Fibroblast of skin of back (primary cell): ENCODE measurements at regions not wholly inside any gene's neighbourhood (a gene's known extent, or its start where the extent isn't known, plus 50 kb on each side); places are given as distances from the start of the nearest gene placed in this dataset.
"Not testable (repeated sequence)": the region's sequence is repeated elsewhere in the genome, so short reads cannot be mapped to it uniquely, and the experiment has no call there.

Experiments used
- DNase-seq: peaks from one replicate; pipeline ENCODE4 v3.0.0-alpha.2; 2013

DNA sequence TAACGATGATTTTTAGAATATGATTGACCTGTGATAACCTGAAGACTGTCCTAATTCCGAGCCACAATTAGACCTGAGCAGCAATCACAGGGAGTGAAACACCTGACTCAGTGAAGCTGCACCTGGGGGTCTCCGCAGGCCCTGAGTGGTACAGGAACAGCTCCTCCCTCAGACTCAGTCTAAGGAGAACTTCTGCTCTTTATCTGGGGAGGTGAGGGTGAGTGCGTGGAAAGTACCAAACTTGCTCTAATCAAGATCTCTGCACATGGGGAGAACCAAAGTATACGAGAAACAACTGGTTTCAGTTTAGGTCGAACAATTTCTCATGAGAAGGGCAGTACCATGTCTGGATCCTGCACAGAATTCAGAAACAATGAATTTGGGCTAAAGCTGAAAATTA lies 555.3 kb downstream of the TMEM121 start:
- not testable (repeated sequence) for DNase-seq

DNA sequence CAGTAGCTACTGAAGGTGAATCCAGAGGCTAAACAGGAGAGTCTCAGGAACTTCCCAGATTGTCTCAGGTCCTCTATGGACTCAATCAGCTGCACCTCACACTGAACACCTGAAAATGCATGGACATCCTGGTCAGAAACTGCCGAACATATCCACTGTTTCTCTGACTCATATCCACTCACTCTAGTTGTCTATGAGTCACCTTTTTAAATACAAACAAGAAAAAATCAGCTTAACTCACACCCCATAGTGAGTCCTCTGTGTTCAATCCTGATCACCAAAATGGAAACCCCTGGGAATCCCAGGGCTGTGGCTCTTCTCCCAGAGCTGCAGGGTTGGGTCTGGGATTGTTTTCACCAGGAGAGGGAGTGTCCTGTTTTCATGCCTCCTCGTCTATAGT lies 556.7 kb downstream of the TMEM121 start:
- no peak for DNase-seq

GRCh38 chr14:106087837-106088236 lies 561.5 kb downstream of the TMEM121 start:
- DNase-seq: no peak

DNA sequence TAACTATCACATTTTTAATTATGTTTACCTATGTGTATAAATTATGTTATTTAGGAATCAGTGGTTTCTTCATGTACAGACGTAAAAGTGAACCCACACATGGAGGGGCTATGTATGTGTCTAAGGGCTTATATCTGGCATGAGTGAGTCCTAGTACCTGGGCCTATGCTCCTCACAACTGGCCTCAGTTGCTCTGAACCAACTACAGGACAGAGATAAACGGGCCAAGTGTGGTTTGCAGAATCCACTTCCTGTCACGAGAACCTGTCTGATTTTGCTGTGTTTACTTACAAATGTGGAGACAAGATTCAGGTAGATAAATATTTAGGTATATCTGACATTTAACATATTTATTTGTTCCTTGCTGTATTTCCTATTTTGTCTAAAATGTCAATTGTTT lies 562.5 kb downstream of the TMEM121 start:
- not testable (repeated sequence) for DNase-seq

DNA sequence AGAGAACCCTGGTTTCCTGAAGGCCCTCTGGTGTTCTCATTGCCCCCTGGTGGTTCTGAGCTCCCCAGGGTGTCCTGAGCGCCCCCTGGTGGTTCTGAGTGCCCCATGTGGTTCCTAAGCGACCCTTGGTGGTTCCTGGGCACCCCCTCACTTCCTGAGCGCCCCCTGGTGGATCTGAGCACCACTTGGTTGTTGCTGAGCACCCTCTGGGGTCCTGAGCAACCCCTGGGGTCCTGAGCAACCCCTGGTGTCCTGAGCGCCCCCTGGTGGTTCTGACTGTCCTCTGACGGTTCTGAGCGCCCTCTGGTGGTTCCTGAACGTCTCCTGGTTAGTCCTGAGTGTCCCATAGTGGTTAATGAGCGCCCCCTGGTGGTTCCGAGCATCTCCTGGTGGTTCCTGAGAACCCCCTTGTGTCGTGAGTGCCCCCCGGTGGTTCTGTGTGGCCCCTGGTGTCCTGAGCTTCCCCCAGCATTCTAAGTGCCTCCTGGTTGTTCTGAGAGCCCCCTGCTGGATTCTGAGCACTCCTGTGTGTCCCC lies 568.3 kb downstream of the TMEM121 start:
- no peak for DNase-seq

GRCh38 chr14:106107703-106108102 lies 581.3 kb downstream of the TMEM121 start:
- DNase-seq: no peak

DNA sequence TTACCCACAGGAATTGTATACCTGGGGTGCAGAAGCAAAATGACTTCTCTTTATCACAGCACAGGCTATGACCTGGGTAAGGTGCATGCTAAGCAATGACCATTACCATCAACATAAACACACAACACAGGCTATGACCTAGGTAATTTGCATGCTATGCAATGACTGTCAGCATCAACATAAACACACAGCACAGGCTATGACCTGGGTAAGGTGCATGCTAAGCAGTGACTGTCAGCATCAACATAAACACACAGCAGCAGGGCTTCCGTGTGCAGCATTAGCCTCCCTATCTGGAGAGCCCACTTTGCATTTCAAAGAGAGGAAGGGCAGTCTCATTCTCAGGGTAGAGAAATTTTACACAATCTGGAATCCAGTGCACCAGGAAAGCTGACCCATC lies 583.0 kb downstream of the TMEM121 start:
- DNase-seq: no peak

GRCh38 chr14:106115401-106115800 lies 589.0 kb downstream of the TMEM121 start:
- DNase-seq: no peak

GRCh38 chr14:106116339-106116930 lies 590.1 kb downstream of the TMEM121 start:
- DNase-seq: not testable (repeated sequence)

DNA sequence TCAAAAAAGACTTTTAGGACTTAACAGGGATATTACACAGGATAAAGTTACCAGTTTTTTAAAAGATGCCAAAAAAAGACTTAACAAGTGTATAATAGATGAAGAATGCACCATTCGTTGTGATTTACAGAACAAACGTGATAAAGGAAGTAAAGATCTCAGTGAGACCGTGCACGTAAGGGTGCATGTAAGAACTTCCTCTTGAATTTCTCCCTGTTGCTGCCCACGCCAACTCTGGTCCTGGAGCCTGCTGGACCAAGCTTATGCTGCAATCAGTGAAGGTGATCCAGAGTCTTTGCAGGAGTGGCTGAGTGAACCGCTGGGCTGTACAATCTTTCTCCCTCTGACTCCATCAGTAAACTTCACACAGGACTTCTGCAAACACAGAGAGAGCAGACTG lies 593.7 kb downstream of the TMEM121 start:
- DNase-seq: no peak

GRCh38 chr14:106129274-106129673 lies 602.9 kb downstream of the TMEM121 start:
- no peak for DNase-seq

- DNase-seq: not testable (repeated sequence)
Measured at GRCh38 chr14:106129904-106130661, 603.7 kb downstream of the TMEM121 start.

GRCh38 chr14:106133126-106133525 lies 606.7 kb downstream of the TMEM121 start:
- DNase-seq: not testable (repeated sequence)

GRCh38 chr14:106134886-106135285 lies 608.5 kb downstream of the TMEM121 start:
- no peak for DNase-seq

DNA sequence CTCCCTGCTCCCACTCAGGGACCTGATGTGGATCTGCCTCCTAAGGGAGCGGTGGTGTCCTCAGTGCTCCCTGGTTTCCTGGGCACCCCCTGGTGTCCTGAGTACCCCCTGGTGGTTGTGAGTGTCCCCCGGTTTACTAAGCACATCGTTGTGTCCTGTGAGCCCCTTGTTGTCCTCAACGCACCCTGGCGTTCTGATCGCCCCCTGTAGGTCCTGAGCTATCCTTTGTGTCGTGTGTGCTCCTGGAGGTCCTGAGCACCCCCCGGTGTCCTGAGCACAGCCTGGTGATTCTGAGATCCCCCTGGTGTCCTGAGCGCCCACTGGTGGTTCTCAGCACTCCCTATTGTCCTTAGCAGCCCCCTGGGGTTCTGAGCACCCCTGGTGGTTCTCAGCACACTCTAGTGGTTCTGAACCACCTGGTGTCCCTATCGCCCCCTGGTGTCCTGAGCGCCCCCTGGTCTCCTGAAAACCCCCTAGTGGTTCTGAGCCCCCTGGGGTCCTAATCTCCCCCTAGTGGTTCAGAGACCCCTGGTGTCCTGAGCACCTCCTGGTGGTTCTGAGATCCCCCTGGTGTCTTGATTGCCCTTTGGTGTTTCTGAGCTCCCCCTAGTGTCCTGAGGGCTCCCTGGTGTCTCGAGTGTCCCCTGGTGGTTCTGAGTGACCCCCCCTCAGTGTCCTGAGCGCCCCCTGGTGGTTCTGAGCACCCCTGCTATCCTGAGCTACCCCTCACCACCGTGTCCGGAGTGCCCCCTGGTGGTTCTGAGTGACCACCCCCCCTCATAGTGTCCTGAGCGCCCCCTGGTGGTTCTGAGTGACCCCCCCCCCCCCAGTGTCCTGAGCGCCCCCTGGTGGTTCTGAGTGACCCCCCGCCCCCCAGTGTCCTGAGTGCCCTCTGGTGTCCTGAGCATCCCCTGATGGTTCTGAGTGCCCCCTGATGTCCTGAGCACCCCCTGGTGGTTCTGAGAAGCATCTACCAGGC lies 615.1 kb downstream of the TMEM121 start:
- no peak for DNase-seq

GRCh38 chr14:106145731-106146130 lies 619.3 kb downstream of the TMEM121 start:
- DNase-seq: not testable (repeated sequence)

DNA sequence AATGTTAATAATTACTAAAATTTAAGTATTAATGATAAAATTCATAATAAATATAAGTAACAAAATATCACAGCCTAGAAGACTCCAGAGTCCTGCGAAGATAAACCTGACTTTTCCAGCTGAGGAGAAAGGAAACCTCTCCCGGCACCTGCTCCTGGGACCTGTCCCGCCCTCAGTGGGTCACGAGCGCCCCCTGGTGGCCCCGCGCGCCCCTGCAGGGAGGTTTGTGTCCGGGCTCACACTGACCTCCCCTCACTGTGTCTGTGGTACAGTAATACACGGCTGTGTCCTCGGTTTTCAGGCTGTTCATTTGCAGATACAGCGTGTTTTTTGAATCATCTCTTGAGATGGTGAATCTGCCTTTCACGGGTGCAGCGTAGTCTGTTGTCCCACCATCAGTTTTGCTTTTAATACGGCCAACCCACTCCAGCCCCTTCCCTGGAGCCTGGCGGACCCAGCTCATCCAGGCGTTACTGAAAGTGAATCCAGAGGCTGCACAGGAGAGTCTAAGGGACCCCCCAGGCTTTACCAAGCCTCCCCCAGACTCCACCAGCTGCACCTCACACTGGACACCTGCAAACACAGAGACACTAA lies 627.1 kb downstream of the TMEM121 start:
- peak; percentile 2 for DNase-seq

DNA sequence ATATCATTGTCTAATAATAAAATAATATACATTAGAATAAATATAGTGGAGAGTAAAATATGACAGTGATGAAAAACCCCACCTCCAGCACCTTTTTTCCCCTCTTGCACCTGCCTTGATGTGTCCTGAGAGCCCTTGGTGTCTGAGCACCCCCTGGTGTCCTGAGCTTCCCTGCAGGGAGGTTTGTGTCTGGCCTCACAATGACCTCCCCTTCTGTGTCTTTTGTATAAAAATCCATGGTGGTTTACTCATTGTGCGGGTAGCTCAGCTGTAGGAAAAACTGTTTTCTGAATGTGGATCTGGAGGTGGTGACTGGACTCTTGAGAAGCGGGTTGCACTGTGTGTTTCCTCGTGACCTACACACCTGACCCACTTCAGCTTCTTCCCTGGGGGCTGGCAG lies 636.9 kb downstream of the TMEM121 start:
- DNase-seq: no peak

DNA sequence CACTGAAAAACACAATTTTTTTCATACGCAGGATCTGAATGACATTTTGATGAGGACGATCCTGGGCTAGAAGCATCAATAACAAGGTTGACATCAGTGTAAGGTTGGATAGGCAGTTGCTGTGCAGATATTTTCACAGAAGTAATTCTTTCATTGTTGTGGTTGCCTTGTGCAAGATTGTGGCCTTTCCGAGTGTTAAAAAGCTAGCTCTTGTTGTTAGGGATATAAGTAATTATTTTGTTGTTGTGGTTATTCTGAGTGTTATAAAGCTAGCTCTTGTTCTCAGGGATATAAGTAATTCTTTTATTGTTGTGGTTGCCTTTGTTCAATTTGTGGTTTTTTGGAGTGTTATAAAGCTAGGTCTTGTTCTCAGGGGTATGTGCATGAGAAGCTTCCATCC lies 637.4 kb downstream of the TMEM121 start:
- DNase-seq: not testable (repeated sequence)

DNA sequence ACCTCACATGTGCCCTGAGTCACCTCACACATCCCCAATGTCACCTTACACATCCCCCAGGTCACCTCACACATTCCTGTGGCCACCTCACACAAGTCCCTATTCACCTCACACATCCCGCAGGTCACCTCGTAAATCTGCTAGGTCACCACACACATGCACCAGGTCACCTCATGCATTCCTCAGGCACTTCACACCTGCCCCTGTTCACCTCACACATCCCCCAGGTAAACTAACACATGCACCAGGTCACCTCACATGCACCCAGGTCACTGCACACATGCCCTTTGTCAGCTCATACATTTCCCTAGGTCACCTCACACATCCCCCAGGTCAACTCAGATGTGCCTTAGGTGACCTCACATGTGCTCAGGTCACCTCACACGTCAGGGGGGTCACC lies 639.8 kb downstream of the TMEM121 start:
- no peak for DNase-seq

DNA sequence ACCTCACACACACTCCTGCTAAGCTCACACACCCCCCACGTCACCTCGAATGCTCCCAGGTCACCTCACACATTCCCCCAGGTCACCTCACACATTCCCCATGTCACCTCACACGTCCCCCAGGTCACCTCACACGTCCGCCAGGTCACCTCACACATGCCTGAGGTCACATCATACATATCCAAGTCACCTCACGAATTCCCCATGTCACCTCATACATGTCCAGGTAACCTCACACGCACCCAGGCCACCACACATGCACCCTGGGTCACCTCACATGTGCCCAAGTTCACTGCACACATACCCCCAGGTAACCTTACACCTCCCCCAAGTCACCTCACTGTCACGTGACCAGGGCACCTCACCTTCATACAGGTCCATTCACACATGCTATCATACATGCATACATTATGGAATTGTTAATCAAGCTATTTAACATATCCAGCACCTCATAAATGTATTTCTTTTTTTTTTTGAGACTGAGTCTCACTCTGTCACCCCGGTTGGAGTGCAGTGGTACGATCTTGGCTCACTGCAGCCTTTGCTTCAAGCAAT lies 640.3 kb downstream of the TMEM121 start:
- DNase-seq: no peak

GRCh38 chr14:106170163-106170658 lies 643.8 kb downstream of the TMEM121 start:
- not testable (repeated sequence) for DNase-seq
